Endothelial cell of umbilical vein (primary cell): ENCODE measurements at regions not wholly inside any gene's neighbourhood (a gene's known extent, or its start where the extent isn't known, plus 50 kb on each side); places are given as distances from the start of the nearest gene placed in this dataset.

Experiments
- BruUV-seq: library from RNA; stranded (reverse); fragments of 400-500 nt; replicated peaks from 2 replicates; lab custom pipeline; 2021; lab: Mats Ljungman, UMichigan
- CTCF ChIA-PET: fragments of 300-600, 350-600 bp; sonication (Branson Sonifier 250); formaldehyde crosslinking; loops from one replicate; lab custom pipeline; 2021; ENCODE audit warnings: antibody characterized with exemption, inconsistent platforms; lab: Charles Lee
- POLR2A ChIA-PET: fragments of 300-600, 350-600 bp; sonication (Branson Sonifier 250); formaldehyde crosslinking; loops from one replicate; lab custom pipeline; 2021; ENCODE audit warnings: antibody characterized with exemption, inconsistent platforms; lab: Charles Lee
- DNase-seq: peaks from one replicate; pipeline ENCODE4 v3.0.0-alpha.2; 2011; ENCODE audit warnings: low read depth, low spot score
- FAIRE-seq: peaks from 2 replicates; lab custom pipeline; 2011; peaks lifted over from hg19 to GRCh38; lab: Jason Lieb, UNC
- H2AFZ ChIP-seq: 2 replicates; pipeline ENCODE4 v1.6.0; 2012; ENCODE audit warnings: low read depth, low read length, control low read depth, inconsistent platforms
- H3K27ac ChIP-seq: 2 replicates; pipeline ENCODE4 v1.5.1; 2011; ENCODE audit warnings: low read depth, mild to moderate bottlenecking, control low read depth, low read length, moderate library complexity; ENCODE audit not compliant: insufficient read depth
- H3K27me3 ChIP-seq, 2 experiments: 2 replicates each; pipeline versions ENCODE4 v1.6.0 to v1.6.1; 2011; ENCODE audit warnings: low read length in 2 of 2, mixed read lengths in 1 of 2; ENCODE audit not compliant: control insufficient read depth in 2 of 2, insufficient read depth in 2 of 2
- H3K36me3 ChIP-seq, 2 experiments: 2 replicates in 1 of 2; 3 replicates in 1 of 2; pipeline ENCODE4 v1.5.1; 2011; ENCODE audit warnings: low read length in 2 of 2, mild to moderate bottlenecking in 1 of 2, moderate library complexity in 1 of 2; ENCODE audit not compliant: control insufficient read depth in 2 of 2, insufficient read depth in 2 of 2; ENCODE audit errors: extremely low read depth in 1 of 2
- H3K4me1 ChIP-seq: 3 replicates; pipeline ENCODE4 v1.5.1; 2011; ENCODE audit warnings: mild to moderate bottlenecking, low read length; ENCODE audit not compliant: control insufficient read depth, insufficient read depth; ENCODE audit errors: extremely low read depth
- H3K4me2 ChIP-seq: 2 replicates; pipeline ENCODE4 v1.6.1; 2011; ENCODE audit warnings: low read length, control low read depth, mixed read lengths; ENCODE audit not compliant: insufficient read depth
- H3K4me3 ChIP-seq, 3 experiments: fragments of 200-600 bp in 1 of 3; sonication (generic), shearing (Covaris generic) in 1 of 3; replicated peaks in 1 of 3; 2 replicates each; pipeline ENCODE4 v1.5.1; 2011 to 2016; ENCODE audit warnings: control low read depth in 3 of 3, low read length in 3 of 3, mild to moderate bottlenecking in 2 of 3, inconsistent platforms in 1 of 3, low read depth in 1 of 3, moderate library complexity in 1 of 3; ENCODE audit not compliant: insufficient read depth in 1 of 3
- H3K79me2 ChIP-seq: 2 replicates; pipeline ENCODE4 v1.6.0; 2012; ENCODE audit warnings: low read length, inconsistent platforms; ENCODE audit not compliant: control insufficient read depth, insufficient read depth
- H3K9ac ChIP-seq: replicated peaks from 2 replicates; pipeline ENCODE3; 2011; ENCODE audit warnings: low read length, control low read depth; ENCODE audit not compliant: insufficient read depth; ENCODE audit errors: extremely low read depth
- H3K9me1 ChIP-seq: replicated peaks from 3 replicates; pipeline ENCODE4 v1.6.0; 2011; ENCODE audit warnings: mild to moderate bottlenecking, low read length; ENCODE audit not compliant: control insufficient read depth, insufficient read depth; ENCODE audit errors: extremely low read depth
- H3K9me3 ChIP-seq: replicated peaks from 2 replicates; pipeline ENCODE4 v1.5.1; 2012; ENCODE audit warnings: low read length, inconsistent platforms; ENCODE audit not compliant: control insufficient read depth, insufficient read depth
- H4K20me1 ChIP-seq: replicated peaks from 2 replicates; pipeline ENCODE3; 2011; ENCODE audit warnings: mild to moderate bottlenecking, low read length; ENCODE audit not compliant: control insufficient read depth, insufficient read depth; ENCODE audit errors: extremely low read depth
- EZH2 ChIP-seq: IDR thresholded peaks from 2 replicates; pipeline ENCODE4 v1.6.1; 2012; ENCODE audit warnings: borderline replicate concordance, low read depth, mild to moderate bottlenecking, moderate library complexity, low read length, inconsistent platforms; ENCODE audit not compliant: severe bottlenecking
- FOS ChIP-seq: IDR thresholded peaks from 2 replicates; pipeline ENCODE4 v1.6.1; 2011; ENCODE audit warnings: mild to moderate bottlenecking, low read length, moderate library complexity, borderline replicate concordance; ENCODE audit not compliant: insufficient read depth
- GATA2 ChIP-seq: IDR thresholded peaks from 2 replicates; pipeline ENCODE4 v1.7.0; 2011; ENCODE audit warnings: low read depth, mild to moderate bottlenecking, moderate library complexity, mixed read lengths, low read length; ENCODE audit not compliant: insufficient read length, insufficient read depth
- JUN ChIP-seq: IDR thresholded peaks from 2 replicates; pipeline ENCODE4 v1.6.1; 2011; ENCODE audit warnings: borderline replicate concordance, low read depth; ENCODE audit not compliant: insufficient read length, insufficient read depth
- MAX ChIP-seq: IDR thresholded peaks from 2 replicates; pipeline ENCODE4 v1.6.1; 2011; ENCODE audit not compliant: insufficient read depth, insufficient read length
- MYC ChIP-seq: IDR thresholded peaks from one replicate; pipeline ENCODE4 v1.6.1; 2011; ENCODE audit warnings: mild to moderate bottlenecking, low read depth, low read length
- POLR2A ChIP-seq: IDR thresholded peaks from 2 replicates; pipeline ENCODE4 v1.6.1; 2012; ENCODE audit warnings: low read depth, mild to moderate bottlenecking, control low read depth, low read length
- POLR2AphosphoS5 ChIP-seq: IDR thresholded peaks from 2 replicates; pipeline ENCODE4 v1.6.1; 2012; ENCODE audit warnings: low read depth, mild to moderate bottlenecking, control low read depth, low read length, moderate library complexity; ENCODE audit not compliant: insufficient read depth
- dilution Hi-C: fragments of 300-500 bp; cut with MboI; formaldehyde crosslinking; loops from one replicate; pipeline ENCODE4 v1.15.0; 2019; ENCODE audit warnings: low sequenced_read_pairs; ENCODE audit not compliant: extremely low pct_ligation_motif_present
- intact Hi-C: fragments of 100-400 bp; cut with micrococcal nuclease; formaldehyde crosslinking; loops from one replicate; pipeline ENCODE4 v1.10.0; 2022
- TF ChIP-seq, protein P1 (sequence below), 2 donors: IDR thresholded peaks; 1 replicate in 1 of 2; 2 replicates in 1 of 2; pipeline ENCODE4 v1.5.1; 2011; ENCODE audit warnings: low read length in 2 of 2, mild to moderate bottlenecking in 2 of 2, moderate library complexity in 2 of 2, control low read depth in 1 of 2, inconsistent platforms in 1 of 2, low read depth in 1 of 2; ENCODE audit not compliant: insufficient read depth in 1 of 2; ENCODE audit errors: extremely low read depth in 1 of 2

DNA sequence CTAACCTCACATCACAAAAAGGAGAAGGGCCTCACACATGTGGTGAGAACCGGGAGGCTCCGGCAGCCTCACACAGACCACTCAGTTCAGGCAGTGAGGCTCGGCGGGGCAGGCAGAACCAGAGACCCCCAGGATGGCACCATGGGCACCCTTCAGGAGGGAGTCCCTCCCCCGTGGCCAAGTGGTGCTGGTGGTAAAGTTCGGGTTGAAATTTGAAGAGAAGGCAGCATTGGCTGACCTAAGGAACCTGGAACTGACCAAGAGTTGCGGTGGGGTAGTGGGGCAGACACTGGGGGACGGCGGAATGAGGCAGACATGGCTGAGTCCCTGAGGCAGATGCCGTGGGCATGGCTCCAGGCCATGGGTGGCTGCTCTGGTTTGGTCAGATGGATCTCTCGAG, 239.3 kb upstream of the MYT1L start:
- H3K9me3 ChIP-seq = no peaks in the 10 kb centered on the region
- no peak for FAIRE-seq
- H3K27ac ChIP-seq = no peak overlapping the region
- BruUV-seq = no TSS peak
- H3K4me1 ChIP-seq = no peaks in the 10 kb centered on the region
- intact Hi-C loops = no loop called here
- no peaks in the 10 kb centered on the region for H3K79me2 ChIP-seq
- ChIA-PET CTCF (no interaction called here), POLR2A (no interaction called here)
- H3K4me3 ChIP-seq = no peak overlapping the region
- dilution Hi-C loops = no loop called here
- H3K9me1 ChIP-seq = no peaks in the 10 kb centered on the region
- H3K9ac ChIP-seq = no peak overlapping the region
- no peaks in the 10 kb centered on the region for H4K20me1 ChIP-seq
- DNase-seq = no peak
- no peak overlapping the region for H2AFZ ChIP-seq
- TF ChIP-seq GATA2 = no peak
- no peak for TF ChIP-seq POLR2AphosphoS5
- no peak overlapping the region for H3K4me2 ChIP-seq
- H3K36me3 ChIP-seq = no peaks in the 10 kb centered on the region
- no peaks in the 10 kb centered on the region for H3K27me3 ChIP-seq

DNA sequence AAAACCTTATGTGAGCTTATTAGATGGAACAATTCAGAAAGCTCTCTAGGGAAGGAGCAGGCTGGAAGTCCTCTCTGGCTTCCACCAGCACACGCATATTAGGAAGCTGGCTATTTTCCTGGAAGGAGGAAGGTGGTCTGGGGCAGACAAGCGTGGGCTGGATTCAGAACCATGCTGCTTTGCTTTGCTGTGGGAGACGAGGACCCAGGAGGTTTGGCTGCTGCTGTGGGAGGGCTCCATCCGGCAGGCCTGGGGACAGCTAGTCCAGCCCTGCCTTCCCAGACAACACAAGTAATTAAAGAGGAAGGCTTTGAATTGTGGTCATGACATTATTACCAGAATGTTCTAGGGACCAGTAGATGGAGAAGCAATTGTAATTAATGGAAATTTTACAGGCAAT, 238.8 kb upstream of the MYT1L start:
- ChIA-PET CTCF (no interaction called here), POLR2A (no interaction called here)
- no peak overlapping the region for H3K4me3 ChIP-seq
- dilution Hi-C loops = no loop called here
- TF ChIP-seq MYC = no peak
- no peak for TF ChIP-seq MAX
- TF ChIP-seq GATA2 = no peak
- TF ChIP-seq EZH2 = no peak
- TF ChIP-seq, protein P1, sequence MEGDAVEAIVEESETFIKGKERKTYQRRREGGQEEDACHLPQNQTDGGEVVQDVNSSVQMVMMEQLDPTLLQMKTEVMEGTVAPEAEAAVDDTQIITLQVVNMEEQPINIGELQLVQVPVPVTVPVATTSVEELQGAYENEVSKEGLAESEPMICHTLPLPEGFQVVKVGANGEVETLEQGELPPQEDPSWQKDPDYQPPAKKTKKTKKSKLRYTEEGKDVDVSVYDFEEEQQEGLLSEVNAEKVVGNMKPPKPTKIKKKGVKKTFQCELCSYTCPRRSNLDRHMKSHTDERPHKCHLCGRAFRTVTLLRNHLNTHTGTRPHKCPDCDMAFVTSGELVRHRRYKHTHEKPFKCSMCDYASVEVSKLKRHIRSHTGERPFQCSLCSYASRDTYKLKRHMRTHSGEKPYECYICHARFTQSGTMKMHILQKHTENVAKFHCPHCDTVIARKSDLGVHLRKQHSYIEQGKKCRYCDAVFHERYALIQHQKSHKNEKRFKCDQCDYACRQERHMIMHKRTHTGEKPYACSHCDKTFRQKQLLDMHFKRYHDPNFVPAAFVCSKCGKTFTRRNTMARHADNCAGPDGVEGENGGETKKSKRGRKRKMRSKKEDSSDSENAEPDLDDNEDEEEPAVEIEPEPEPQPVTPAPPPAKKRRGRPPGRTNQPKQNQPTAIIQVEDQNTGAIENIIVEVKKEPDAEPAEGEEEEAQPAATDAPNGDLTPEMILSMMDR (IDR thresholded peaks at IDR 0.05; ENCODE audit: extremely low read depth in 1 of 2, insufficient read depth in 1 of 2, low read depth in 1 of 2, low read length in 2 of 2) = no peak
- TF ChIP-seq POLR2A = no peak
- no peak for TF ChIP-seq POLR2AphosphoS5
- no peak for TF ChIP-seq FOS
- TF ChIP-seq JUN = no peak
- H3K9me3 ChIP-seq = no peaks in the 10 kb centered on the region
- FAIRE-seq (no peak), DNase-seq (no peak)
- no peaks in the 10 kb centered on the region for H3K4me1 ChIP-seq
- H3K4me2 ChIP-seq = no peak overlapping the region
- no peaks in the 10 kb centered on the region for H3K36me3 ChIP-seq
- H3K27ac ChIP-seq = no peak overlapping the region
- H3K27me3 ChIP-seq = no peaks in the 10 kb centered on the region
- no peak overlapping the region for H2AFZ ChIP-seq
- H3K9me1 ChIP-seq = no peaks in the 10 kb centered on the region
- BruUV-seq = no TSS peak
- no peaks in the 10 kb centered on the region for H4K20me1 ChIP-seq
- H3K9ac ChIP-seq = no peak overlapping the region
- intact Hi-C loops = no loop called here
- no peaks in the 10 kb centered on the region for H3K79me2 ChIP-seq
